NCI-H128 (cell line): ENCODE measurements at regions not wholly inside any gene's neighbourhood (a gene's known extent, or its start where the extent isn't known, plus 50 kb on each side); places are given as distances from the start of the nearest gene placed in this dataset.

Experiments
- DNase-seq: peaks from one replicate; lab custom pipeline; 2025; ENCODE audit not compliant: unreplicated experiment; lab: John Stamatoyannopoulos, UW

DNA sequence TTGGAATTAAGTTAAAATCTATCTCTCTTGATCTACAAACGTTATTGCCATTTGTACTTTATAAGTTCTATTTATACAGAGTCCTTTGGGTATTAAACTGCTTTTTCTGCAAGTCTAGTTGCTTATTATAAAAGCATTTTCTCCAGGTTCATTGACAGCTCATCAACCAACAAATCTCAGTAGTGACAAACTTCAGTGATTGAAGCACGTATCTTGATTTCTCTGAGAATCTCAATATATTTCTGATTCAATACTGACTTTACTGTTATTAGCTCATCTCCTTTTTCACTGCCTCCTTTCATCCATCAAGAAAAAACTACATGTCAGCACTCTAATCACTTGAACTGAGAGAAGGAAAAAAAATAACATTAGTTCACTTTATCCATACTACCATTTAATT lies 630.2 kb downstream of the ARAP2 start:
- no peak for DNase-seq

DNA sequence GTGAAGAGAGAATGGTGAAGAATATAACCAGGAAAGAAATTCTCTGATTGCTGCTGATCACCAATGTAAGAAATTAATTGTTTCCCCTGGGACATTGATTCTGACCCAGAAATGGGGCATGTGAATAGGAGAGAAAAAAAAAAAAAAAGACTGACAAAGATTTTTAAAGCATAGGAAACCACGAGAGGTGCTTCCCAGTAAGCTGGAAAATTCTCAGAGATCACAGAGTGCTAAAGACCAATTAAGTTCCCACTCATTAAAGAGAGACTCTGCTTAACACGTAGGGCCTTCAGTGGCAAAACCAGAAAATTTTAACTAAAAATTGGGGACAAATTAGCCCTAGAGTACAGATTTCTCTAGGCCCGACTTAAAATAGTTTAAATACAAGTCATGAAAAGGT lies 604.4 kb downstream of the ARAP2 start:
- DNase-seq, result no peak

GRCh38 chr4:35643661-35644060 lies 600.7 kb downstream of the ARAP2 start:
- no peak for DNase-seq

- no peak for DNase-seq
Measured at GRCh38 chr4:35644591-35644990, 599.7 kb downstream of the ARAP2 start.

DNA sequence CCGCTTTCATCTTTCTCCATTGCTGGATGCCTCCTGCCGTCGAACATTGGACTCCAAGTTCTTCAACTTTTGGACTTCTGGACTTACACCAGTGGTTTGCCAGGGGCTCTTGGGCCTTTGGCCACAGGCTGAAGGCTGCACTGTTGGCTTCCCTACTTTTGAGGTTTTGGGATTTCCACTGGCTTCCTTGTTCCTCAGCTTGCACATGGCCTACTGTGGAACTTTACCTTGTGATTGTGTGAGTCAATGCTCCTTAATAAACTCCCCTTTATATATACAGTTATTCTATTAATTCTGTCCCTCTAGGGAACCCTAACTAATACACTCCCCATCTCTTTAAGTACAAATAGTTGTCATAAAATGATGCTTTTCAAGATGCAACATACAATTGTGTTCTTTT lies 595.3 kb downstream of the ARAP2 start:
- DNase-seq, result no peak

DNA sequence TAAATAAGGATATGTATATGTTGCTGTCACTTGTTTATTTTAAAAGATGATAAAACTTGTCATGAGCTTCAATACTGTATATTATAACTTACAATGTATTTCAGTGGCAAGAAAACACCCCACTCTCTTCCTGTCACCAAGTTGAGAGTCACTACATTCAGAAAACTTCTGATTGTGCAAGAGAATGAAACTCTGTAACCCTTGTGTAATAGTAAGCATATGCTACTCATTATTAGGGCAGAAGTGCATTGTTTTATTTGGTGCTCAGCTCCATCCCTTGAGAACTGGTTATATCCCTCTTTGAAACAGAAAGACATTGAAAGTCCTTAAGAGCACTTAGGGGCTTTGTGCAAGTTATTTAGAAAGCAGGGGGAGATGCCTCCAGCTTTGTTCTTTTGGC lies 594.5 kb downstream of the ARAP2 start:
- no peak for DNase-seq

GRCh38 chr4:35652197-35652596 lies 592.1 kb downstream of the ARAP2 start:
- DNase-seq, result no peak

DNA sequence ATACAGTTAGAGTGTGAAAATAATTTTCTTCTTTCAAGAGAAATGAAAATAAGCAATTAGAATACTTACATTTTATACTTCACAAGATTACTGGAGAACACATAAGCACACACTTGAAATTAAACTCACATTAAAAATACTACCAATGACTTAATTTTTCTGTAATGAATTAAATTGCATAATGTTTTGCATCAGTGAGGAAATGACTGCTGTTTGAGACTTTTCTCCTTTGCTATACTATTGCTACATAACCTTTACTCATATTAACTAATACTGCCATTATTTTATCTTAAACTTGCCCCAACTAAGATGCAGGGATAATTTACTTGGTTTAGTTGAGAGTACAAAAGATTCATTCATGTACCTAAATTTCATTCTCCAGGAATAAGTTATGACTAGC lies 590.9 kb downstream of the ARAP2 start:
- DNase-seq, result no peak

DNA sequence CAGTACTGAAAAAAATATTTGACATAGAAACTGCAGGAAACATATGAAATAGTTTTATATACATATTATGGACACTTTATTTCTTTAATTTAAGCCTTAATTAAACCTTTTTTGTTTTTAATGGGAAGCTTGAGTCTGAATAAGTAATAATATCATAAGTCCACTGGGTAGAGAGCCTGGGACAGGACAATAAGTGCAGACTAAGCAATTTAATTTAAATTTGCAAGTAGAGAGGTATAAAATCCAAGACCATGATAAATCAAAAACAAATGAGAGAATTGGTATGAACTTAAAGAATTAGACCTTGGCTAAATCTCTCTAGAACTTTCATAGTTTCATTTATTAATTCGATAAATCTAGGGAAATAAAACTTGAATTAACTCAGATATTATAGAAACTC lies 571.2 kb downstream of the ARAP2 start:
- no peak for DNase-seq

DNA sequence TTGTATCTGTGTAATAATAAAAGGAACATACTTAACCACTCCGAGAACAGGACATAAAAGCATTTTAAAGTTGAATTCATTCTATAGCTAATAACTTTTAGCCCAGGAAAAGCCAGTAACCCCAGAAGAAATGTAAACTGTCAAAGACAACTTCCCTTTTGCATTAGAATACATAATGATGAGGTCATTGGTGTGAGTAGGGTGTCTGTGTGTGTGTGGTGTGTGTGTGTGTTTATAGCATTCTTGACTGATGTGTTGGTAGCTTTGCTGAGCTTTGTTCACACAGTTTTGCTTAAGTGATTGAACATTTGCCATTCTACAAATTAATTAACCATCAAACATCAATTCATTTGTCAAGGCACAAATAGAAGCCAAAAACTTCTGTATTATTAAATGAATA lies 559.6 kb downstream of the ARAP2 start:
- no peak for DNase-seq

DNA sequence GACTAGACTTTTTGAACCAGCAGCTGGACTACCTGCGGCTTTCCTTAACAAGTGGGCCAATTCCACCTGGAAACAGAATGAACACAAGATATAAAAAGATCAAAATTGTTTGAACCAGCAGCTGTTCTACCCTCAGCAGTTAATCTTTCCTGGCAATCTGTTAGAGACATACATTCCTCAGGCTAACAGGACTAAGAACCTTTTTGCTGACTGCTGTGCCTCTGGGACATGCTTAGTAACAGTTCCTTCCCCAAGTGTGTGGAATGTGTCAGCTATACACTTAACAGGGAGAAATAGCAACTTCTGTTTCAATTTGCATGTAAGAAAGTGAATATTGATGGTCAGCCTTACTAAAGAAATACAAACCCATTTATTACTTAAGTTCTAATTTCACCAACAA lies 554.4 kb downstream of the ARAP2 start:
- no peak for DNase-seq

GRCh38 chr4:35690271-35690670 lies 554.0 kb downstream of the ARAP2 start:
- no peak for DNase-seq

DNA sequence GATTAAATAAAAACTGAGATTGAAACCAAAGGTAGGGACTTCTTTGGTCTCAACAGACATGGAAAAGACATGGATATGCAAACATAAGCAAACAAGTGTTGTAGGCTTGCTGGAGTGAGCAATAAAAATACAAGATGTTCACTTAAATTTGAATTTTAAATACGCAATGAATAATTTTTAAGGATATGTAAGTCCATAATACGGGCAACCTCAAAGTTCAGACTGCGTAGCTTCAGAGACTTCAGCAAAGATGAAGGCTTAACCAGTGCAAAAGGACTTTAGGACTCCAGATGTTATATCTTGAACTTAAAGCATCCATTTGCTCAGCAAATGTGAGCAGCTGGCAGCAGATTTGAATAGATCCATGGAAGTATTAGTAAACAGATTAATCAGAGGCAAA lies 549.3 kb downstream of the ARAP2 start:
- no peak for DNase-seq

DNA sequence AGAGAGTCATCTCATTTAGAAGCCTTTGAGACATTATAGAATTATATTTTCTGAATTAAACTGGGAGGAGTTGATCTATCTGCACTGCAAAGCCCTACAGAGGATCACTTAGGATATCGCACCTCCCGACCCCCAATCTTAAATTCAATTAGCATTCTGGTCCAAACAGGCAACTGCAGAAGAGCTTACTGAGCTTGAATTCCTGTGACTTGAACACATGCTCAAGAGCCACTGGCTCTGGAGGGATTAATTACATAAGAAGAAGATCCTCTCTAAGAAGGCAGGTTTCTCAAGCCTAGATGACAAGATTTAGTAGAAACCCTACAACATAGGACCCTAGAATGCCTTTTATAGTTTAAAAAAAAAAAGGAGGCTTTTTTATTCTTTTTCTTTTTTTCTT lies 548.9 kb downstream of the ARAP2 start:
- DNase-seq, result no peak

DNA sequence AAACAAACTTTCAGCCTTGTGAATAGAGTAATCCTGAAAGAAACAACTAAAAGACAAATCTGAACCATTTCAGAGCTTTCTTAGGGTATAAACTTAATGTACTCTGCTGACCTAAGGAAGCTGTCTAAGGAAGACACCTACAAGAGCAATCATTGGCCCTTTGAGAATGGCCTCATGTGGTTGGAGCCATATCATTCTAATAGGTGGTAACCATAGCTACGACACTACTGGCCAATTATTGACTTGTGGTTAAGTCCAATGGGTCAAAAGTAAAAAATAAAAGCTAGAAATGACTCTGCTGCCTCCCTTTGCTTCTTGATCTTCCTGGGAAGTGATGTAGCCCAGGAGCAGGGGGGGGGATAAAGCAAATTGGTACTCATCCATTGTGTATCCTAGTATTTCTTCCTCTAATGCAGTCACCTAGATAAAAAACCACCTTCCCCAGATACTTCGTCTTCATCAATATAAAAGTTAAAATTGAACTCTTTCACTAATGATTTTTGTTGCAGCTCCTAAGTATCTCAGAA lies 547.0 kb downstream of the ARAP2 start:
- DNase-seq, result no peak

- no peak for DNase-seq
Measured at GRCh38 chr4:35700663-35701062, 543.7 kb downstream of the ARAP2 start.

DNA sequence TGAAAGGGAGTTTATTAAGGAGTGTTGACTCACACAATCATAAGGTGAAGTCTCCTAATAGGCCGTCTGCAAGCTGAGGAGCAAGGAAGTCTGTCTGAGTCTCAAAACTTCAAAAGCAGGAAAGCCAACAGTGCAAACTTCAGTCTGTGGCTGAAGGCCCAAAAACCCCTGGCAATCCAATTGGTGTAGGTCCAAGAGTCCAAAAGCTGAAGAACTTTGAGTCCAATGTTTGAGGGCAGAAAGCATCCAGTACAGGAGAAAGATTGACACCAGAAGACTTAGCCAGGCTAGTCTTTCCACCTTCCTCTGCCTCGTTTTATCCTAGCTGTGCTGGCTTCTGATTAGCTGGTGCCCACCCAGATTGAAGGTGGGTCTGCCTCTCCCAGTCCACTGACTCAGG lies 535.2 kb downstream of the ARAP2 start:
- no peak for DNase-seq

- DNase-seq, result no peak
Measured at GRCh38 chr4:35710343-35710742, 534.0 kb downstream of the ARAP2 start.

DNA sequence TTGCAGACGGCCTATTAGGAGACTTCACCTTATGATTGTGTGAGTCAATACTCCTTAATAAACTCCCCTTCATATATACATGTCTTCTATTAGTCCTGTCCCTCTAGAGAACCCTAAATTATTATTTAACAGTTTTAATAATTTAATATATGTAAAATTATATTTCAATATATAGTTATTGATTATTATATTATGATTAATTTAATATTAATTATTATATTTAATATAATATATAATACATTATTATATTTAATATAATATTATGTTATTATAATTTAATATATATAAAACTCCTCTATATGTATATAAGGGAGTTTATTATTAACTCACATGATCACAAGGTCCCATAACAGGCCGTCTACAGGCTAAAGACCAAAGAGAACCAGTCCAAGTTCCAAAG lies 533.2 kb downstream of the ARAP2 start:
- DNase-seq, result no peak

DNA sequence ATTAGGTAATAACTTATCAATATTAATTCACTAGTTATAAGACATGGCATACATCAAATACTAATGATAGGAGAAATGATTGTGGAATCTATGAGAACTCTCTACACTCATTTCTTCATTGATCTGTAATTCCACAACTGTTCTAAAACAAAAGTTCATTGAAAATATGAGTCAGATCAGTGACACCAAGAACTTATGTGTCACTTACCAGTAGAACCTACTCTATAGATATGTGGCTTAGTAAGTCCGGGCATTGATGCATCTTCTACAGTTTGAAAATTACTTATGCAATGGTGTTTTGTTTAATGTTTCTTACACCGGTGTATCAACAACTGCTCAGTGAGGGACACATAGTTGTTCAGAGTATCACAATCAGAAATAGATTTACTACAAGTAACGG lies 520.3 kb downstream of the ARAP2 start:
- no peak for DNase-seq

- DNase-seq, result no peak
Measured at GRCh38 chr4:35725131-35725530, 519.2 kb downstream of the ARAP2 start.

DNA sequence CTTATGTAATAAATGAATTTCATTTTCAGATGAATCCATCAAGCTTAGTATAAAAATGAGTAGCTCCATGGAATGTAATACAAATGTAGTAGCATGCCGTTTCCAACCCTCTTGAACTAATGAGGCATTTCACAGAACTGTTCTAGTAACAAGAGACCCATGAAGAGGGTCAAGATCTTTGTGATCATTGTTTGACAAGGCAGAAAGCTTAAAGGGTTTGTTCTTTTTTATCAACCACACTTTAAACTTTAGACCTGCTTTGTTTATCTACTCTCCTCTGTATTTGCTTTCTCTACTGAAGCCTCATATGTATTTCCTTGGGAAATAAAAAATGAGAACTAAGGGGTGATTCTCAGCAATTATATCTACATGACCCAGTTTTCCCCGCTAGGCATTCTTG lies 513.9 kb downstream of the ARAP2 start:
- DNase-seq, result no peak

DNA sequence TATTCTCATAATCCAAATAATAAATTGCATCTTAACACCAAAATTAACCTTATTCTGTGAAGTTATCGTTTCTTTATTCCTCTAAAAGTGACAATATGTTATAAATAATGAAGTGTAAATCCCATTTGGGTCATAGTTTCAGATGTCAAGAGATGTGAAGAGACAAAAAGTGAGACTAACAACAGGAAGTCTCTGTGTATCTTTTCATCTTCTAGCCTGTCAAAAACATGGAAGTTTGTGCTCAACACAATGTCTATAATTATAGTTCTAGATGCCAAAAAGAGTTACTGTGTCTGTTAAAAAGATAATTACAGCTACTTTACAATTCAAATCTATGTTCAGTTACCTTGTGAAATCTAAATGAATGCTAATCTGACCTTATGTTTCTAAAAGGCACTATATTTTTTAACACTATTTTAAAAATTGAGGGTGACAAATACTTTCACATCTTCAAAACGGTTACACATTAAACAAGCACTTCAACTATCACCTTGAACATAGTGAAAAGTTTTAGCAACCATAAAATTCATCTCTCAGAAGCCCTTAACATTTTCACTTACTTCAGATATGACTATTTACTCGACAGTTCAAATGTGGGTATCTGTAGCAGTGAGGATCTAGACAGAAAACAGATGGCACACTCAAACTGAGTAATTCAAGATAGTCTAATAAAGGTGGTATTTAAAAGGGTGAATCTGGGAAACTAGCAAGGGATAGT lies 509.8 kb downstream of the ARAP2 start:
- no peak for DNase-seq
